GM12878 (cell line): ENCODE measurements at regions not wholly inside any gene's neighbourhood (a gene's known extent, or its start where the extent isn't known, plus 50 kb on each side); places are given as distances from the start of the nearest gene placed in this dataset.

Experiments used
- BRCA1 ChIP-seq: IDR thresholded peaks from 2 replicates; pipeline ENCODE4 v1.6.1; 2011; ENCODE audit warnings: low read depth, low read length, improper control_type of control experiment
- ESRRA ChIP-seq: IDR thresholded peaks from 2 replicates; pipeline ENCODE4 v1.6.1; 2012; ENCODE audit warnings: mild to moderate bottlenecking, low read length, improper control_type of control experiment
- RAD21 ChIP-seq: IDR thresholded peaks from 2 replicates; pipeline ENCODE4 v1.6.1; 2011; ENCODE audit warnings: mild to moderate bottlenecking, low read depth, low read length, moderate library complexity; ENCODE audit not compliant: insufficient read depth
- SIN3A ChIP-seq: IDR thresholded peaks from 2 replicates; pipeline ENCODE4 v1.6.1; 2012; ENCODE audit warnings: low read depth, low read length, improper control_type of control experiment
- SMAD1 ChIP-seq: fragments of 450-650 bp; IDR thresholded peaks from 2 replicates; pipeline ENCODE4 v1.6.1; 2018; ENCODE audit warnings: mild to moderate bottlenecking, low read depth; ENCODE audit not compliant: partially characterized antibody
- SRF ChIP-seq, 2 experiments: IDR thresholded peaks; 2 replicates each; pipeline ENCODE4 v1.6.1; 2011; ENCODE audit warnings: low read depth in 2 of 2, low read length in 2 of 2, mild to moderate bottlenecking in 1 of 2, moderate library complexity in 1 of 2
- TARDBP ChIP-seq: IDR thresholded peaks from 2 replicates; pipeline ENCODE4 v1.6.1; 2016; ENCODE audit warnings: borderline replicate concordance
- YBX1 ChIP-seq: fragments of 450-650 bp; IDR thresholded peaks from 2 replicates; pipeline ENCODE4 v1.6.1; 2016; ENCODE audit warnings: antibody characterized with exemption
- TF ChIP-seq, protein P1 (sequence below): IDR thresholded peaks from 2 replicates; pipeline ENCODE4 v1.6.1; 2011; ENCODE audit warnings: low read depth, mild to moderate bottlenecking, low read length, moderate library complexity, borderline replicate concordance; ENCODE audit errors: extremely low read depth
- TF ChIP-seq, protein P2 (sequence below): fragments of 450-650 bp; IDR thresholded peaks from 2 replicates; pipeline ENCODE4 v1.6.1; 2017; ENCODE audit warnings: antibody characterized with exemption, mild to moderate bottlenecking, moderate library complexity
- TF ChIP-seq, protein P3 (sequence below): IDR thresholded peaks from 2 replicates; pipeline ENCODE4 v1.6.1; 2011; ENCODE audit warnings: low read depth, low read length, improper control_type of control experiment, borderline replicate concordance

DNA sequence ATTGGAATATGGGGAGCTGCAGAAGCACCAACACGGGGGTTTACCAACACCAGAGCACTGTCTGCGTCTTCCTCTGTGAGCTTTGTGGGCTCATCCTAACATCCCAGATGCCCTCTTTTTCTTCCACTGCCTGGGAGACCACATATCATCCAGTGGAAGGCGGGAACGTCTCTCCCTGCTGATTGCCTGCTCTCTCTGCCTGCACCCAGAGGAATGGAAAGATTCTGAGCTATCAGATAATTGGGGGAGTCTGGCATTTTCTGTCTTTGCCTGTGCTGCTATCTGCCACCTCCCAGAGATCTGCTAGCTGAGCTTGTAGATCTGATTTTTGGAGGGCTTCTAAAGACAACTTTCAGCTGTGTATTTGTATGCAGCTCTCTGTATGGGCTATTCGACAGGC is 166.2 kb upstream of the PLXNA2 start:
- TF ChIP-seq YBX1 (no peak), SIN3A (no peak), TARDBP (no peak), SMAD1 (no peak), SRF (IDR thresholded peaks at IDR 0.05; ENCODE audit: low read depth in 2 of 2, low read length in 2 of 2) (no peak), BRCA1 (no peak), ESRRA (no peak), RAD21 (no peak)
- TF ChIP-seq, protein P1, sequence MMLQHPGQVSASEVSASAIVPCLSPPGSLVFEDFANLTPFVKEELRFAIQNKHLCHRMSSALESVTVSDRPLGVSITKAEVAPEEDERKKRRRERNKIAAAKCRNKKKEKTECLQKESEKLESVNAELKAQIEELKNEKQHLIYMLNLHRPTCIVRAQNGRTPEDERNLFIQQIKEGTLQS: no peak
- TF ChIP-seq, protein P2, sequence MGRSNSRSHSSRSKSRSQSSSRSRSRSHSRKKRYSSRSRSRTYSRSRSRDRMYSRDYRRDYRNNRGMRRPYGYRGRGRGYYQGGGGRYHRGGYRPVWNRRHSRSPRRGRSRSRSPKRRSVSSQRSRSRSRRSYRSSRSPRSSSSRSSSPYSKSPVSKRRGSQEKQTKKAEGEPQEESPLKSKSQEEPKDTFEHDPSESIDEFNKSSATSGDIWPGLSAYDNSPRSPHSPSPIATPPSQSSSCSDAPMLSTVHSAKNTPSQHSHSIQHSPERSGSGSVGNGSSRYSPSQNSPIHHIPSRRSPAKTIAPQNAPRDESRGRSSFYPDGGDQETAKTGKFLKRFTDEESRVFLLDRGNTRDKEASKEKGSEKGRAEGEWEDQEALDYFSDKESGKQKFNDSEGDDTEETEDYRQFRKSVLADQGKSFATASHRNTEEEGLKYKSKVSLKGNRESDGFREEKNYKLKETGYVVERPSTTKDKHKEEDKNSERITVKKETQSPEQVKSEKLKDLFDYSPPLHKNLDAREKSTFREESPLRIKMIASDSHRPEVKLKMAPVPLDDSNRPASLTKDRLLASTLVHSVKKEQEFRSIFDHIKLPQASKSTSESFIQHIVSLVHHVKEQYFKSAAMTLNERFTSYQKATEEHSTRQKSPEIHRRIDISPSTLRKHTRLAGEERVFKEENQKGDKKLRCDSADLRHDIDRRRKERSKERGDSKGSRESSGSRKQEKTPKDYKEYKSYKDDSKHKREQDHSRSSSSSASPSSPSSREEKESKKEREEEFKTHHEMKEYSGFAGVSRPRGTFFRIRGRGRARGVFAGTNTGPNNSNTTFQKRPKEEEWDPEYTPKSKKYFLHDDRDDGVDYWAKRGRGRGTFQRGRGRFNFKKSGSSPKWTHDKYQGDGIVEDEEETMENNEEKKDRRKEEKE: no peak
- TF ChIP-seq, protein P3, sequence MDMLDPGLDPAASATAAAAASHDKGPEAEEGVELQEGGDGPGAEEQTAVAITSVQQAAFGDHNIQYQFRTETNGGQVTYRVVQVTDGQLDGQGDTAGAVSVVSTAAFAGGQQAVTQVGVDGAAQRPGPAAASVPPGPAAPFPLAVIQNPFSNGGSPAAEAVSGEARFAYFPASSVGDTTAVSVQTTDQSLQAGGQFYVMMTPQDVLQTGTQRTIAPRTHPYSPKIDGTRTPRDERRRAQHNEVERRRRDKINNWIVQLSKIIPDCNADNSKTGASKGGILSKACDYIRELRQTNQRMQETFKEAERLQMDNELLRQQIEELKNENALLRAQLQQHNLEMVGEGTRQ: no peak
